ENCODE measurements at regions not wholly inside any gene's neighbourhood (a gene's known extent, or its start where the extent isn't known, plus 50 kb on each side); places are given as distances from the start of the nearest gene placed in this dataset.

- DNase-seq (ENCODE audit: low spot score) = no peak
Observed at GRCh38 chr2:240319855-240320203, 115.6 kb upstream of the GPC1 start.

DNA sequence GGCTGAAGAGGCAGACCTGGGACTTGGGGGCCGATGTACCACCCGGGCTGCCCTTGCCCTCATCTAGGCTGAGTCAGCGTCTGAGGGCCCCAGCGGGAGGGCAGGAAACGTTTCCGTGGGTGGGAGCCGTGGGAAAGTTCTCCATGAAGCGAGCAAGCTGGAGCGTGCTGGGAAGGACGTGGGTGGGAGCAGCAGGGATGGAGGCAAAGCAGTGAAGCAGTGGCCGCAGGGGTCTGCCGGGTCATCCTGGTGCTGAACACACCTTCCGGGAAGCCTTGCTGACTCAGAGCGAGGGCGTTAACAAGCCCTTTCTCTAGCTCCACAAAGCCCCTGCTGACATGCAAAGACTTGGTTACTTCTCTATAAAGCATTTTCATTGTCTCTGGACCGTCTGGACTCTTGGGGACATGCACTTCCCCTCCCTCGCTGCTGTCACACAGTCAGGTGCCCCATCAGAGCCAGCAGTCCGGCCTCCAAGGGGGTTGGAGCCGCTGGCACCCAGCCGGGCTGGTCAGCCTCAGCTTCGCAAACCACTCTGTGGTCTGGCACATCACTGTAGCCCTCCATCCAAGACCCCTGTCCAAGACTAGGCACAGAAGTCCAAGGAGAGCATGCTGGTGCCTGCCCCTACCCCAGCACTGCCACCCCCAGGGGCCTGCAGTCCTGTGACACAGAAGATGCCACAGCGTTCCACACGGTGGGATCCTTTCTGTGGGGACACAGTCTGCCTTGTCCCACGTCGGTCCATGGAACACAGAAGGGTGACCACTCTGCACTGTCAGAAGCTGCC lies 115.1 kb upstream of the GPC1 start:
- DNase-seq (ENCODE audit: low spot score) = peak; percentile 45

GRCh38 chr2:240322231-240322955 lies 113.1 kb upstream of the GPC1 start:
- no peak for DNase-seq (ENCODE audit: low spot score)

DNA sequence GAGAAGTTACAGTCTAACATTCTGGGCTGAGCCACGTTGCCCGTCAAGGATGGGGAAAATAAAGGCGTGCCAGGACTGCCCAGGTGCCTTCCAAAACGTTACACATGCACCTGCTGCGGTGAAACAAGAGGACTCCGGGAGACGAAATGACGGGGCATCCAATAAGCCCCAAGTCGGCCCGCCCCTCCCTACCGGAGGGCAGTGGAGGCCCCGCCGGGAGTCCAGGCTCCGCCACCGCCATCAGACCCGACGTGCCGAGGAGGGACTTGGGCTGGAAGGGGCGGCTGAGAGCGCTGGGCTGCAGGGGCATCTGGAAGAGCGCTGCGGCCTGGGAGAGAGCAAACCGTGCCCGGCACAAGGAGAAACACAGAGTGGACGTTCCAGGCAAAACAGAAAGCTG lies 112.5 kb upstream of the GPC1 start:
- DNase-seq (ENCODE audit: low spot score) = no peak

- DNase-seq (ENCODE audit: low spot score) = no peak
Observed at GRCh38 chr2:240323601-240324291, 111.7 kb upstream of the GPC1 start.

DNA sequence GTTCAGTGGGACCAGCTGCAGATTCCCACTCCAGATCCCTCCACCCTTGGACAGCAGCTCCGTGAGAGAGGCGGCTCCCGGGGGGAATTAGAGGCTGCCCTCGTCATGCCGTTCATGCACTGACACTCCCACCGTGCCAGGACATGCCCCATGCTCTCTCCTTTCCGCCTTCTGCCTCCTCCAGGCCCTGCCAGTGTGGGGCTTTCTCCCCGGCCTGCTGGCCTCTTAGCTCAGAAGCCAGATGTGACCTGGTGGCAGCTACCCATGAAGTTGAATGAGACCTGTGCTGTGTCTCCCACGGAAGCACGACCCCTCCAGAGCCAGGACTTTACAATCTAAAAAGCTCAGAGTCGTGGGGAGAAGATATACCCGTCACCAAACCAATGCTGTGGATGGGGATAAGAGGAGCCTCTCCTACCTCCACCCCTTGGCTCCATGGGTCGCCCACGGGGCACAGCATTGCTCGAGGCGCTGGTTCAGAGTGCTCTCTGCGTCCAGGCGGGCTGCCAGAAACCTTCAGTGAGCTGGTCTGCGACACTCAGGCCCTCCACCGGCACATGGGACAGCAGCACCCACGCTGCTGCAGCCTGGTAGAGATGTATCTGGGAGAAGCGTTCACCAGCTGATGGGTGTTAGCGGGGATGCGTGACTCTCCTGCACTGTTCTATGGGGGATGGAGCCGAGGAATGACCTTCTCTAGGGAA lies 111.0 kb upstream of the GPC1 start:
- DNase-seq (ENCODE audit: low spot score) = no peak

DNA sequence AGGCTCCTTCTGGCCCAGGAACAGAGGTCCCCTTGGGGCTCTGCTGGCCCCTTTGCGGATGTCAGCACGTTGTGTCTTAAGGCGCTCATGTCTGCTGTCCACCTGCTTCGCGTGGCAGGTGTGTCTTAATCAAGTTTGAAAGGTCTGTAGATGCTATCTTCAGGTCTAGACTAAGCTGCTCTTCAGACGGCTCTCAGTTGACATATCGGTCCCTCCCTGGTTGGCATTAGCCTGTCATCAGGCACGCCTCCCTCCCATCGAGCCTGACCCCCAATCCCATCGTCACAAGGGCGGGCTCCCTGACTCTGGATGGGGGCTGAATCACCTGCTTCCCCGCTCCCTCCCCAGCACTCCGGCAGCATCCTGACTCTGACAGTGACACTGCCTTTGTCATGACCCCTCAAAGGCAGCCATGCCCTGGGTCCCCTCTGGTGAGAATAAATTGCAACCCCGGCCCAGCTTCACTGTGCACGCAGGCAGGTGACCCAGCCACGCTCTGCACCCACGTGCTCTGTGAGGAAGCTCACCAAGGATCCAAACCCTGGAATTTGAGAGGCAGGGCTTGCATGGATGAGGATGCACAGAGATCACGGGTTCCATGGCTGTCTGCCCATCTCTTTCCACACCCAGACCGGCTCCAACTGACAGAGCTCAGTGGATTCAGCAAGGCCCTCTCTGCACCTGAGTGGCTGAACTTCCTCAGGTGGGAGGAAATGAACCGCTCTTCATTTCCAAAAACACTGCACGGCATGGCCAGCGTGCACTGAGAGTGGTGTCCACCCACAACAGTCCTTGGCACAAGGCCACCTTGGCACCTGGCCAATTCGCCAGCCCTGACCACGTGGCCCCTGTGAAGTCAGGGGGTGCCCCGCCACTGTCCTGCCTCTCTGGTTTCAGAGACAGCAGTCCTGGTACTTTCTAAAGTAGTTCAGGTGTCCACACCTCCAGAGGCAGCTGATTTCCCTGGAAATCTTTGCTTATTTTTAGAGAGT lies 110.2 kb upstream of the GPC1 start:
- no peak for DNase-seq (ENCODE audit: low spot score)

DNA sequence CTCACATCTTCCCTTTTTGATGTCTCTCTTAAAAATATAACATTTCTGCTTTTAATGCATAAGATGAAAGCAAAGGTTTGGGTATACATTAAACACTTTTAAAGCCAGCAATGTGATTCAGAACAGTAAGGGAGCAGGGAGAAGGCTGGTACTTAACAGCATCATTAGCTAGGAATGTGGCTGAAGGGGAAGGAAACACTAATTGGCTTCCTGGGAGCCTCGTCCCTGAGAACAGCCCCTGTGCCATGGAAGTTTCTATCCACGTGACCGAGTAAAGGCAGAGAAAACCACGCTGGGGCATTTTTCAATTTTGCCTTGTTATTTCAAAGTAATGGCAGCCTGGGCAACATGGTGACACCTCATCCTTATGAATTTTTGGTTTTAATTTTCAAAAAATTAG lies 109.2 kb upstream of the GPC1 start:
- no peak for DNase-seq (ENCODE audit: low spot score)

GRCh38 chr2:240326886-240327285 lies 108.6 kb upstream of the GPC1 start:
- no peak for DNase-seq (ENCODE audit: low spot score)

DNA sequence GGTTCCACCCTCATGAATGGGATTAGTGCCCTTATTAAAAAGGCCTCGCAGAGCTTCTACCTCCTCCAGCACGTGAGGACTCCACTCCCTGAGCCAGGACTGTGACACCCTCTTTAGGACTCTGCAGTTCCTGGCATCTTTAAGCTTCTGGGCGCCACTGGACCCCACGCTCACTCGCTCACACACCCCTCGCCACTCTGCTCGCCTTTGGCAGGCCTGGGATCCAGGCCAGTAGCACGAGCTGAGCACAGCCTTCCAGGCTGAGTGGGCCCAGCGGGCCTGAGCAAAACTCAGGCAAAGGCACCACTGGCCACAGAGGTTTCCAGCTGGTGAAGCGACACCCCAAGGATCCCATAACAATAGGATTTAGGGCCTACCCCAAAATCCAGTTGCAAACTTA lies 107.9 kb upstream of the GPC1 start:
- no peak for DNase-seq (ENCODE audit: low spot score)

GRCh38 chr2:240328526-240328925 lies 106.9 kb upstream of the GPC1 start:
- no peak for DNase-seq (ENCODE audit: low spot score)

DNA sequence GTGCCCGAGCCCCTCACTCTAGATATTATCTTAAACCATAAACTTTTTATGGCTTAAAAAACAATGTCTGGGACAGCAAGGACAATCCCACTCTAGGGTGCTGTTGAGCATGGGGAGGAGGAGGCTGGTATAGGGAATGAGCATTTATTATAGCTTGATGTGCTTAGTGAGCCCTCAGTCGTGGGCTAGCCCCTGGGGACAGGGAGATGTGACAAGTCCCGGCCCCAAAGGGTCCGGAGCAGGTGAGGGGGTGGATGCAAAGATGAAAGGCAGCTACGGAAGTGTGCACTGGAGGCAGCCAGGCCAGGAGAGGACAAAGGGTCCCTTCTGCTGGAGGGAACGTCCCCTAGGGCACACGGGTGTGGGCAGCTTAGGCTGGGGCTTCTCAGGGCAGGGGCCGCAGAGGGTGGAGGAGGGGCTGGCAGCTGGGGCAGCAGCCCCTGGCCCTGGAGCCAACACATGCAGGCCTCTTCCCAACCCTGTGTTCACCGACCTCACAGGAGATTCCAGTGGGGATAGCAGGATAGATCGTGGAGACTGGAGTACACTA lies 106.3 kb upstream of the GPC1 start:
- no peak for DNase-seq (ENCODE audit: low spot score)

- DNase-seq (ENCODE audit: low spot score) = no peak
Observed at GRCh38 chr2:240329778-240330177, 105.7 kb upstream of the GPC1 start.

DNA sequence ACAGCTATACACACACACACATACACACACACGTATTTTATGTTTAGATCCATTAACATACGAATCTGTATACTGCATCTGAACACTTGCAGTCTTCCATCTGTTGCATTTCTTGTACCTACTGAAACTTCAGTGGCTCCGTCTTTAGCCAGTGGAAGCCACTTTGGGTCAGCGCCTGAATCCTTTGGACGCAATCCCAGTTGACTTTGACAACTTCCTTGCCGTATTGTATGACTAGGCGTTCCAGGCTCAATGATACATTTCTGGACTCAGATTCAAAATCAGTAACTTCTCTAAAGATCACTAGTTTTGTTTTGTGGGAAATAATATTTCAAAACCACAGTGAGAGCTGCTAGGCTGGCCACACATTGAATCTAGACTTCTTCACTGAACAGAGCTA lies 101.5 kb upstream of the GPC1 start:
- no peak for DNase-seq (ENCODE audit: low spot score)

- no peak for DNase-seq (ENCODE audit: low spot score)
Observed at GRCh38 chr2:240335061-240335460, 100.4 kb upstream of the GPC1 start.

- no peak for DNase-seq (ENCODE audit: low spot score)
Observed at GRCh38 chr2:240336820-240337427, 98.5 kb upstream of the GPC1 start.

- DNase-seq (ENCODE audit: low spot score) = no peak
Observed at GRCh38 chr2:240338274-240338673, 97.2 kb upstream of the GPC1 start.

DNA sequence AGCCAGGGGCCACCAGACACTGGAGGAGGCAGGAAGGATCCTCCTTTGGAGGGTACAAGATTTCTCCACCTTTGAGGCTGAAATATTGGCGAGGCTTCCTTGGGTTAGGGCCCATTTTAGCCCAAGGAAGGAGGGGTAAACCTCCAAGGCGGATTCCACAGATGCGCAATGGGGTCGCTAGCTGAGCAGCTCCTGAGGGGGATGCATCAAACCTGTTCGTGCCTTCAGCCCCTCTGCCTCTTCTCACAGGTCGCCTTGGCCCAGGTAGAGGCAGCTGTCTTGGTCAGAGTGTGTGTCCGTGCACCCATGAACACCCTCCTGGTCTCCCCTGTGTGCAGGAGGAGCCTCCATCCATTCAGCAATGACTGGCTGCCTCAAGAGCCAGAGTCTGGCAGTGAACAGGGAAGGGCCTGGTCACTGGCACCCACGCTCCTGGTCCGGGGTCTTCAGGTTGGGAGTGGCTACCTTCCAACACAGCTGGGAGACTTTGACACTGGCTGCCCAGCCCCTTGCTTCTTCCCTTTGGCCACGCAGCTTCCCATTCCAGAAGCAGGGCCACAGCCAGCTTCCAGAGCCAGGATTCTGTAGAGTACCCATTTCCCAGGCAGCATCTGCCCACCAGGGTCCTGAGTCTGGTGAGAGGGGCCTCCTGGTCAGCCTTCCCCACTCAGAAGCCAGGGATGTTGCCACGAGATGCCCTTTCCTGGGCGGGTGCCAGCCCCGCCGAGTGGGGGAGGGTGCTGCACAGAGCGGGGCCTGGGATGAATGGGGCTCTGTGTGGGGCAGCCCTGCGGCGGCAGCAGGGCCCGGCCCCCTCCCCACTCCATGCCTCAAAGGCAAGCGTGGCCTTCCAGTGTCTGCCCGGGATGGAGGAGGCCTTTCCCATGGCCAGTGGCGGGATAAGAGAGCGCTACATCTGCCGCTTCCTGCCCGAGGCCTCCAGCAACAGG lies 95.8 kb upstream of the GPC1 start:
- no peak for DNase-seq (ENCODE audit: low spot score)

- DNase-seq (ENCODE audit: low spot score) = no peak
Observed at GRCh38 chr2:240340361-240340761, 95.1 kb upstream of the GPC1 start.

All from LoVo (cell line).